ENCODE measurements at regions not wholly inside any gene's neighbourhood (a gene's known extent, or its start where the extent isn't known, plus 50 kb on each side); places are given as distances from the start of the nearest gene placed in this dataset.
A peak's percentile ranks its signal among the peaks of the same experiment; 100 is the strongest.

DNA sequence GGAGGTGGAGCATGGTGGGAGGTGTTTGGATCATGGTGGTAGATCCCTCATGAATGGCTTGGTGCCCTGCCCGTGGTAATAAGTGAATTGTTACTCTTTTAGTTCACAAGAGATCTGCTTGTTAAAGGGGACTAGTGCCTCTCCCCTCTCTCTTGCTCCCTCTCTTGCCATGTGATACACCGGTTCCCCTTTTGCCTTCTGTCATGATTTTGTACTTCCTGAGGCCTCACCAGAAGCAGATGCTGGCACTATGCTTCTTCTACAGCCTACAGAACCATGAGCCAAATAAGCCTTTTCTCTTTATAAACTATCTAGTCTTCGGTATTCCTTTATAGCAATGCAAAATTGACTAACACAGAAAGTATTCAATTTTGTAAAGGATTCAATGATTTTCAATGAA lies 817.1 kb downstream of the TLR4 start:
- no peaks in the 10 kb centered on the region for H3K36me3 ChIP-seq (ENCODE audit: insufficient read depth, insufficient read length, low read length)
- H3K4me3 ChIP-seq (ENCODE audit: insufficient read length, low read depth), result no peak overlapping the region
- no peaks in the 10 kb centered on the region for H3K4me1 ChIP-seq (ENCODE audit: insufficient read depth, insufficient read length)
- H3K9me3 ChIP-seq (ENCODE audit: insufficient read depth, low read length), result no peaks in the 10 kb centered on the region
- TF ChIP-seq YY1 (IDR thresholded peaks at IDR 0.05; ENCODE audit: insufficient read depth, insufficient read length) (no peak), SUZ12 (IDR thresholded peaks at IDR 0.05; ENCODE audit: extremely low read depth, insufficient read depth, insufficient read length) (no peak), ZNF274 (IDR thresholded peaks at IDR 0.05; ENCODE audit: low read depth, low read length) (no peak)
- DNase-seq (ENCODE audit: low read depth, low spot score), result no peak
- no peak overlapping the region for H3K9ac ChIP-seq (ENCODE audit: insufficient read length, low read depth)
- H3K27me3 ChIP-seq (ENCODE audit: insufficient read depth, insufficient read length), result no peaks in the 10 kb centered on the region

GRCh38 chr9:118522093-118523028 lies 818.2 kb downstream of the TLR4 start:
- Histone ChIP-seq H3K9ac (ENCODE audit: insufficient read length, low read depth) (no peak overlapping the region), H3K36me3 (ENCODE audit: insufficient read depth, insufficient read length, low read length) (no peaks in the 10 kb centered on the region), H3K4me3 (ENCODE audit: insufficient read length, low read depth) (no peak overlapping the region), H3K27me3 (ENCODE audit: insufficient read depth, insufficient read length) (no peaks in the 10 kb centered on the region), H3K9me3 (ENCODE audit: insufficient read depth, low read length) (no peaks in the 10 kb centered on the region), H3K4me1 (ENCODE audit: insufficient read depth, insufficient read length) (no peaks in the 10 kb centered on the region)
- no peak for TF ChIP-seq SUZ12 (IDR thresholded peaks at IDR 0.05; ENCODE audit: extremely low read depth, insufficient read depth, insufficient read length)
- TF ChIP-seq YY1 (IDR thresholded peaks at IDR 0.05; ENCODE audit: insufficient read depth, insufficient read length), result no peak
- TF ChIP-seq ZNF274 (IDR thresholded peaks at IDR 0.05; ENCODE audit: low read depth, low read length), result no peak
- peak; percentile 83 for DNase-seq (ENCODE audit: low read depth, low spot score)

DNA sequence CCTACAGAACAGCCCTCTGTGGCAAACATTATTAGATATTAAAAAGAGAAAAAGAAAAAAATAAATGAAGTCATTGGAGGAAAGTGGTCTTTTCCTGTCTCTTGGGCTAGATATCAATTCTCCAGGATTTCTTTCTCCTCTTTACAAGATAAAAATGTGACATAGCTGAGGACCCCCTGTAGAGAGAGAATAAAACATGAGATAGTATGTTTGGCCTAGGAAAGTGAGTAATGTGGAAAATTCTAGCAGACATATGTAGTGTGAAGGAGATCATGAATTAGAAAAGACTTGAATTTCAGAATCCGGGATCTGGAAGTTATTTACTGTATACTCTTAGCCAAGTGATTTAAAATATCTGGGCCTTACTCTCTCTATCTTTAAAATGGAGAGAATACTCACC lies 823.1 kb downstream of the TLR4 start:
- no peaks in the 10 kb centered on the region for H3K36me3 ChIP-seq (ENCODE audit: insufficient read depth, insufficient read length, low read length)
- no peaks in the 10 kb centered on the region for H3K27me3 ChIP-seq (ENCODE audit: insufficient read depth, insufficient read length)
- no peak for TF ChIP-seq SUZ12 (IDR thresholded peaks at IDR 0.05; ENCODE audit: extremely low read depth, insufficient read depth, insufficient read length)
- TF ChIP-seq YY1 (IDR thresholded peaks at IDR 0.05; ENCODE audit: insufficient read depth, insufficient read length), result no peak
- TF ChIP-seq ZNF274 (IDR thresholded peaks at IDR 0.05; ENCODE audit: low read depth, low read length), result no peak
- no peaks in the 10 kb centered on the region for H3K4me1 ChIP-seq (ENCODE audit: insufficient read depth, insufficient read length)
- H3K4me3 ChIP-seq (ENCODE audit: insufficient read length, low read depth), result no peak overlapping the region
- H3K9me3 ChIP-seq (ENCODE audit: insufficient read depth, low read length), result no peaks in the 10 kb centered on the region
- H3K9ac ChIP-seq (ENCODE audit: insufficient read length, low read depth), result no peak overlapping the region
- no peak for DNase-seq (ENCODE audit: low read depth, low spot score)

DNA sequence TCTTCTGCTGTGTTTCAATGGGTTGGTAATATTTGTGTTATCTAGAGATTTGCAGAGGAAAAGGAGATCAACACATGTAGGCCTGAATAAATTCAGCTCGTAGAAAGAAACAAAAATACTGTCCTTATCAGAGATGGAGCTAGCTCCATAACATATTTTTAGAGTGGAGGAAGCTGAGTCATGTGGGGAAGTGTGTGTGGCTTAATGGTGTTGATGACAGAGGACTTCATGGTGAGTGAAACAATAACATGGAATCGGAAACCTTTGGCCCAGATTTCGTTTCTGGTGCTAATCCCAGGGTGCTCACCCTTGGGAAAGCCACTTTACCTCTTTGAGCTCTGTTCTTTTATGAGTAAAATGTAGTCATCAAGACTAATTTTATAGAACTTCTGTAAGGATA lies 825.0 kb downstream of the TLR4 start:
- TF ChIP-seq YY1 (IDR thresholded peaks at IDR 0.05; ENCODE audit: insufficient read depth, insufficient read length), result no peak
- TF ChIP-seq ZNF274 (IDR thresholded peaks at IDR 0.05; ENCODE audit: low read depth, low read length), result no peak
- no peak for TF ChIP-seq SUZ12 (IDR thresholded peaks at IDR 0.05; ENCODE audit: extremely low read depth, insufficient read depth, insufficient read length)
- H3K4me1 ChIP-seq (ENCODE audit: insufficient read depth, insufficient read length), result no peaks in the 10 kb centered on the region
- H3K36me3 ChIP-seq (ENCODE audit: insufficient read depth, insufficient read length, low read length), result no peaks in the 10 kb centered on the region
- no peak overlapping the region for H3K4me3 ChIP-seq (ENCODE audit: insufficient read length, low read depth)
- no peaks in the 10 kb centered on the region for H3K27me3 ChIP-seq (ENCODE audit: insufficient read depth, insufficient read length)
- DNase-seq (ENCODE audit: low read depth, low spot score), result no peak
- no peak overlapping the region for H3K9ac ChIP-seq (ENCODE audit: insufficient read length, low read depth)
- no peaks in the 10 kb centered on the region for H3K9me3 ChIP-seq (ENCODE audit: insufficient read depth, low read length)

DNA sequence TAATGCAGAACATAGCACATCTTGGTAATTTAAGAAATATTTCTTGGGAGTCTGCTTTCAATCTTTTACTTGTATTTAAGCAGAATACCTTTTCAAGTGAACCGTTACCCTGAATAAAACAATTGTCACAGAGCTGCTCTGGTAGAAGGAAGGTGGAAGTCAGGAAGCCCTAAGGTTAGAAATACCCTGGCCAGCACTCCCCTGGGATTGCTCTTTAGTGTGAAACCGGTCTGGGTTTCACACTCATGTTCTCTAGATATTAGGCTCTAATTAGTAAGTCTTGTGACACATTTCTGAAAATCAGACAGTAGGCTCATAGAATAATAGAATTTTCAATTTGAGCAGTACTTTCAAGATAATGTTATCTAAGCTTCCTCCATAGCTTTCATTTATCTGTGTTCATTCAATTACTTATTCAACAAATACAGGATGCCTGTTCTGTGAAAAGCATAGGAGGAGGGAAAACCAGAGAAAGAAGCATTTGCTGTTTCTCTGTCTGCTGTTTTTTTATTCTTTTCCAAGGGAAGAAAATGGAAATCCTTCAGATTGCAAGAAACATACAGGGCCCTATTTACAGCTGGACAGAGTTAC lies 825.5 kb downstream of the TLR4 start:
- TF ChIP-seq YY1 (IDR thresholded peaks at IDR 0.05; ENCODE audit: insufficient read depth, insufficient read length) (no peak), SUZ12 (IDR thresholded peaks at IDR 0.05; ENCODE audit: extremely low read depth, insufficient read depth, insufficient read length) (no peak), ZNF274 (IDR thresholded peaks at IDR 0.05; ENCODE audit: low read depth, low read length) (no peak)
- Histone ChIP-seq H3K36me3 (ENCODE audit: insufficient read depth, insufficient read length, low read length) (no peaks in the 10 kb centered on the region), H3K9me3 (ENCODE audit: insufficient read depth, low read length) (no peaks in the 10 kb centered on the region)

GRCh38 chr9:118532592-118532991 lies 828.4 kb downstream of the TLR4 start:
- Histone ChIP-seq H3K9ac (ENCODE audit: insufficient read length, low read depth) (no peak overlapping the region), H3K36me3 (ENCODE audit: insufficient read depth, insufficient read length, low read length) (no peaks in the 10 kb centered on the region), H3K27me3 (ENCODE audit: insufficient read depth, insufficient read length) (no peaks in the 10 kb centered on the region), H3K9me3 (ENCODE audit: insufficient read depth, low read length) (no peaks in the 10 kb centered on the region), H3K4me1 (ENCODE audit: insufficient read depth, insufficient read length) (no peaks in the 10 kb centered on the region), H3K4me3 (ENCODE audit: insufficient read length, low read depth) (no peak overlapping the region)
- DNase-seq (ENCODE audit: low read depth, low spot score), result no peak
- no peak for TF ChIP-seq SUZ12 (IDR thresholded peaks at IDR 0.05; ENCODE audit: extremely low read depth, insufficient read depth, insufficient read length)

More for the DNA sequence above, 825.5 kb downstream of the TLR4 start:
- no peak overlapping the region for H3K4me3 ChIP-seq (ENCODE audit: insufficient read length, low read depth)
- H3K4me1 ChIP-seq (ENCODE audit: insufficient read depth, insufficient read length), result no peaks in the 10 kb centered on the region
- H3K9ac ChIP-seq (ENCODE audit: insufficient read length, low read depth), result no peak overlapping the region
- no peak for DNase-seq (ENCODE audit: low read depth, low spot score)
- no peaks in the 10 kb centered on the region for H3K27me3 ChIP-seq (ENCODE audit: insufficient read depth, insufficient read length)

- Histone ChIP-seq H3K4me1 (ENCODE audit: insufficient read depth, insufficient read length) (no peaks in the 10 kb centered on the region), H3K9ac (ENCODE audit: insufficient read length, low read depth) (no peak overlapping the region), H3K9me3 (ENCODE audit: insufficient read depth, low read length) (no peaks in the 10 kb centered on the region), H3K4me3 (ENCODE audit: insufficient read length, low read depth) (no peak overlapping the region), H3K36me3 (ENCODE audit: insufficient read depth, insufficient read length, low read length) (no peaks in the 10 kb centered on the region), H3K27me3 (ENCODE audit: insufficient read depth, insufficient read length) (no peaks in the 10 kb centered on the region)
- DNase-seq (ENCODE audit: low read depth, low spot score), result no peak
- TF ChIP-seq SUZ12 (IDR thresholded peaks at IDR 0.05; ENCODE audit: extremely low read depth, insufficient read depth, insufficient read length) (no peak), ZNF274 (IDR thresholded peaks at IDR 0.05; ENCODE audit: low read depth, low read length) (no peak), YY1 (IDR thresholded peaks at IDR 0.05; ENCODE audit: insufficient read depth, insufficient read length) (no peak)
Measured at GRCh38 chr9:118533101-118533500, 828.9 kb downstream of the TLR4 start.
